ENCODE measurements at regions not wholly inside any gene's neighbourhood (a gene's known extent, or its start where the extent isn't known, plus 50 kb on each side); places are given as distances from the start of the nearest gene placed in this dataset.
"Not testable (repeated sequence)": the region's sequence is repeated elsewhere in the genome, so short reads cannot be mapped to it uniquely, and the experiment has no call there.

GRCh38 chrX:499870-500364 lies 113.2 kb upstream of the PPP2R3B start:
- TF ChIP-seq CTCF (IDR thresholded peaks at IDR 0.05; ENCODE audit: low read length, missing control alignments): no peak
- DNase-seq (ENCODE audit: low read depth): no peak
- no peak overlapping the region for H3K4me3 ChIP-seq (replicated peaks; ENCODE audit: low read depth, low read length)

- no peak overlapping the region for H3K4me3 ChIP-seq (replicated peaks; ENCODE audit: low read depth, low read length)
- DNase-seq (ENCODE audit: low read depth): no peak
- no peak for TF ChIP-seq CTCF (IDR thresholded peaks at IDR 0.05; ENCODE audit: low read length, missing control alignments)
Measured at GRCh38 chrX:500481-501010, 113.8 kb upstream of the PPP2R3B start.

- H3K4me3 ChIP-seq (replicated peaks; ENCODE audit: low read depth, low read length): no peak overlapping the region
- DNase-seq (ENCODE audit: low read depth): no peak
- no peak for TF ChIP-seq CTCF (IDR thresholded peaks at IDR 0.05; ENCODE audit: low read length, missing control alignments)
Measured at GRCh38 chrX:506341-506740, 119.6 kb upstream of the PPP2R3B start.

- no peak overlapping the region for H3K4me3 ChIP-seq (replicated peaks; ENCODE audit: low read depth, low read length)
- no peak for DNase-seq (ENCODE audit: low read depth)
- no peak for TF ChIP-seq CTCF (IDR thresholded peaks at IDR 0.05; ENCODE audit: low read length, missing control alignments)
Measured at GRCh38 chrX:508163-508562, 121.5 kb upstream of the PPP2R3B start.

- DNase-seq (ENCODE audit: low read depth); H3K4me3 ChIP-seq (replicated peaks; ENCODE audit: low read depth, low read length): not testable (repeated sequence)
Measured at GRCh38 chrX:508821-509220, 121.8 kb upstream of the SHOX start.

GRCh38 chrX:511089-511488 lies 119.5 kb upstream of the SHOX start:
- not testable (repeated sequence) for DNase-seq (ENCODE audit: low read depth); H3K4me3 ChIP-seq (replicated peaks; ENCODE audit: low read depth, low read length)

- no peak for TF ChIP-seq CTCF (IDR thresholded peaks at IDR 0.05; ENCODE audit: low read length, missing control alignments)
- H3K4me3 ChIP-seq (replicated peaks; ENCODE audit: low read depth, low read length): no peak overlapping the region
- no peak for DNase-seq (ENCODE audit: low read depth)
Measured at GRCh38 chrX:518319-518718, 112.3 kb upstream of the SHOX start.

- H3K4me3 ChIP-seq (replicated peaks; ENCODE audit: low read depth, low read length): no peak overlapping the region
- no peak for DNase-seq (ENCODE audit: low read depth)
- TF ChIP-seq CTCF (IDR thresholded peaks at IDR 0.05; ENCODE audit: low read length, missing control alignments): no peak
Measured at GRCh38 chrX:519741-520140, 110.8 kb upstream of the SHOX start.
